ENCODE measurements at regions not wholly inside any gene's neighbourhood (a gene's known extent, or its start where the extent isn't known, plus 50 kb on each side); places are given as distances from the start of the nearest gene placed in this dataset.

DNA sequence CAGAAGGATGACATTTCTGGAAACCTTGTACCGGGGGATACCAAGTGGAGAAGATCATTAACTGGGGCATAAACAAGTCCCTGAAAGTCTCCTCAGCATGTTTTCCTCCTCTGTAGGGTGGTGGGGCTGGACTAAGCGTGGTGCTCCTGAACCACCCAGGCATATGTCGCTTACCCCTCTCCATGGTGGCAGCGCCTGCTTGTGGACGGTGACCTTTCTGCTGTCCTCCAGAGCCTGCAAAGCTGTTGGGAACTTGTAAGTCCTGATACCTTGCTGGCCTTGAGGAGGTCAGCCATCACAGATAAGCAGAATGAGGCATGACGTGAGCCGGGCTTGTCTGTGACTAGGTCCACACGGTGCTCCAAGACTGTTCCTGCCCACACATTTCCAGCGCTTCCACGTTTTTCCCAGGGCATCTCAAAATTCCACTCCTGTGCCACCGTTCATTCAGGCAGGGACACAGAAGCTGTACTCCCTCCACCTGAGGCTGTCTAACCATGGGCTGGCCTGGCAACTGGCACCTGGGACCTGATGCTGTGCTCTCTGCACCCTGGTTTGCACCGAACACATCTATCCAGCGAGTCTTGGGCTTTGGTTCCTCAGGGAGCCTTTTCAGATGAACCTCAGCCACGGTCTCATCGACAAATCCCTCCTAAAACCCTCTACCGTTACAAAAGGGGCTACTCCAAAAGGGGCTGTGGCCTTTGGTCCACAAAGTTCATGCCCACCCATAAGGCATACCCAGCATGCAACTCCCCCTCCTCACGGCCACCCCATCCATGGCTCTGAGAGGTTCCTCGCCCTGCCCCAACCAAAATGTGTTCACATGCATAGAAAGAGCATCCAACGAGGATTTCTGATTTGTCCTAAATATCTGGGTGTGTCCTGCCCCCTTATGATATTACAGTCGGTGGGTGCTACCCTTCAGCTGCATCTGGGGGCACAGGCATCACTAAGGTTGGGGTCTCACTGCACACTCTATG is 199.6 kb upstream of the DIO3 start:
- no peaks in the 10 kb centered on the region for H3K27me3 ChIP-seq (replicated peaks; ENCODE audit: control insufficient read depth, insufficient read depth, low read length)
- DNase-seq (ENCODE audit: extremely low read depth, insufficient read length) = no peak
- no peak overlapping the region for H3K4me3 ChIP-seq (replicated peaks; ENCODE audit: low read depth, low read length)
- no peaks in the 10 kb centered on the region for H3K36me3 ChIP-seq (ENCODE audit: control insufficient read depth, insufficient read depth, low read length)
- TF ChIP-seq, protein P1, sequence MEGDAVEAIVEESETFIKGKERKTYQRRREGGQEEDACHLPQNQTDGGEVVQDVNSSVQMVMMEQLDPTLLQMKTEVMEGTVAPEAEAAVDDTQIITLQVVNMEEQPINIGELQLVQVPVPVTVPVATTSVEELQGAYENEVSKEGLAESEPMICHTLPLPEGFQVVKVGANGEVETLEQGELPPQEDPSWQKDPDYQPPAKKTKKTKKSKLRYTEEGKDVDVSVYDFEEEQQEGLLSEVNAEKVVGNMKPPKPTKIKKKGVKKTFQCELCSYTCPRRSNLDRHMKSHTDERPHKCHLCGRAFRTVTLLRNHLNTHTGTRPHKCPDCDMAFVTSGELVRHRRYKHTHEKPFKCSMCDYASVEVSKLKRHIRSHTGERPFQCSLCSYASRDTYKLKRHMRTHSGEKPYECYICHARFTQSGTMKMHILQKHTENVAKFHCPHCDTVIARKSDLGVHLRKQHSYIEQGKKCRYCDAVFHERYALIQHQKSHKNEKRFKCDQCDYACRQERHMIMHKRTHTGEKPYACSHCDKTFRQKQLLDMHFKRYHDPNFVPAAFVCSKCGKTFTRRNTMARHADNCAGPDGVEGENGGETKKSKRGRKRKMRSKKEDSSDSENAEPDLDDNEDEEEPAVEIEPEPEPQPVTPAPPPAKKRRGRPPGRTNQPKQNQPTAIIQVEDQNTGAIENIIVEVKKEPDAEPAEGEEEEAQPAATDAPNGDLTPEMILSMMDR (IDR thresholded peaks at IDR 0.05; ENCODE audit: insufficient read depth, low read length, poor library complexity, severe bottlenecking) = no peak

DNA sequence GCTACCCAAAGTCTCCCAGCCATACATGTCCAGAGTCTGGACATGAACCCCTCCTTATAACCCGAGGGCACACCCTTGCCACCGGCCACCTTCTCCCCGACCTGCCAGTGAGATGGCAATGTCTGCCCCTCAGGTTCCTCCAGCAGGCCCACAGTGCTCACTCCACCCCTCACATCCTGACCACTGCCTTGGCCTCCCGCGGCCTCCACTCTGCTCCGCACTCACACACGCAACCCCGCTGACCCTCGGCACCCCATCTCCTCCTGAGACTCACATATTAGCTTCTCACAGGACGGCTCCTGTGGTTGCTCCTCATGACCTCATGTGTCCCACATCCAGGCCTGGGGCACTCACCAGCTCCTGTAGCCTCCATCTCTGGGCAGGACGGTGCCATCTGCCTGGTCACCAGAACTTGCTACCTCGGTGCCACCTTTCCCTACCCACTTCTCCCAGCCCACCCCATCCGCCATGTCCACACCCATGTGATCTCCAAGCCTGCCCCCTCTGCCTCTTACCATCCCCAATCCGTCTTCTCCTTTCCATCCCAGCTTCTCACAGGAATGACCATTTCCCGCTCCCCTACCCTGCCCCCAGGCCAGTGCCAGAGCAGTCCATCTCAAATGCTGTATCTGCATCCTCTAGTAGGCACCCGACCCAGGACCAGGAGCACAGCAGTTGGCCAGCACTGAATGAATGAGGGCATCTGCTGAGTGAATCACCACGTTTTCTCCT is 198.6 kb upstream of the DIO3 start:
- Histone ChIP-seq H3K27me3 (replicated peaks; ENCODE audit: control insufficient read depth, insufficient read depth, low read length) (no peaks in the 10 kb centered on the region), H3K4me3 (replicated peaks; ENCODE audit: low read depth, low read length) (no peak overlapping the region), H3K36me3 (ENCODE audit: control insufficient read depth, insufficient read depth, low read length) (no peaks in the 10 kb centered on the region)
- no peak for DNase-seq (ENCODE audit: extremely low read depth, insufficient read length)
- TF ChIP-seq, protein P1 (IDR thresholded peaks at IDR 0.05; ENCODE audit: insufficient read depth, low read length, poor library complexity, severe bottlenecking) = no peak

DNA sequence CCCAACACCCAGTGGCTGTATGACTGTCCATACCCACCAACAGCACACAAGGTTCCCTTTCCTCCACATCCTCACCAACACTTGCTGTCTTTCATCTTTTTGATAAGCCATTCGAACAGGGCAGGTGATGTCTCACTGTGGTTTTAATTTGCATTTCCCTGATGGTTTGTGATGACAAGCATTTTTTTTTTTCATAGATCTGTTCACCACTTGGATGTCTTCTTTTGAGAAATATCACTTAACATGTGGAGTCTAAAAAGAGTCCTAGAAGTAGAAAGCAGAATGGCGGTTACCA is 198.1 kb upstream of the DIO3 start:
- no peak overlapping the region for H3K4me3 ChIP-seq (replicated peaks; ENCODE audit: low read depth, low read length)

GRCh38 chr14:101363880-101364391 is 197.4 kb upstream of the DIO3 start:
- Histone ChIP-seq H3K36me3 (ENCODE audit: control insufficient read depth, insufficient read depth, low read length) (no peaks in the 10 kb centered on the region), H3K27me3 (replicated peaks; ENCODE audit: control insufficient read depth, insufficient read depth, low read length) (no peaks in the 10 kb centered on the region), H3K4me3 (replicated peaks; ENCODE audit: low read depth, low read length) (no peak overlapping the region)
- TF ChIP-seq, protein P1 (IDR thresholded peaks at IDR 0.05; ENCODE audit: insufficient read depth, low read length, poor library complexity, severe bottlenecking) = no peak
- DNase-seq (ENCODE audit: extremely low read depth, insufficient read length) = no peak

More for the DNA sequence above, 198.1 kb upstream of the DIO3 start:
- TF ChIP-seq, protein P1 (IDR thresholded peaks at IDR 0.05; ENCODE audit: insufficient read depth, low read length, poor library complexity, severe bottlenecking) = no peak
- H3K27me3 ChIP-seq (replicated peaks; ENCODE audit: control insufficient read depth, insufficient read depth, low read length) = no peaks in the 10 kb centered on the region
- no peak for DNase-seq (ENCODE audit: extremely low read depth, insufficient read length)
- no peaks in the 10 kb centered on the region for H3K36me3 ChIP-seq (ENCODE audit: control insufficient read depth, insufficient read depth, low read length)

DNA sequence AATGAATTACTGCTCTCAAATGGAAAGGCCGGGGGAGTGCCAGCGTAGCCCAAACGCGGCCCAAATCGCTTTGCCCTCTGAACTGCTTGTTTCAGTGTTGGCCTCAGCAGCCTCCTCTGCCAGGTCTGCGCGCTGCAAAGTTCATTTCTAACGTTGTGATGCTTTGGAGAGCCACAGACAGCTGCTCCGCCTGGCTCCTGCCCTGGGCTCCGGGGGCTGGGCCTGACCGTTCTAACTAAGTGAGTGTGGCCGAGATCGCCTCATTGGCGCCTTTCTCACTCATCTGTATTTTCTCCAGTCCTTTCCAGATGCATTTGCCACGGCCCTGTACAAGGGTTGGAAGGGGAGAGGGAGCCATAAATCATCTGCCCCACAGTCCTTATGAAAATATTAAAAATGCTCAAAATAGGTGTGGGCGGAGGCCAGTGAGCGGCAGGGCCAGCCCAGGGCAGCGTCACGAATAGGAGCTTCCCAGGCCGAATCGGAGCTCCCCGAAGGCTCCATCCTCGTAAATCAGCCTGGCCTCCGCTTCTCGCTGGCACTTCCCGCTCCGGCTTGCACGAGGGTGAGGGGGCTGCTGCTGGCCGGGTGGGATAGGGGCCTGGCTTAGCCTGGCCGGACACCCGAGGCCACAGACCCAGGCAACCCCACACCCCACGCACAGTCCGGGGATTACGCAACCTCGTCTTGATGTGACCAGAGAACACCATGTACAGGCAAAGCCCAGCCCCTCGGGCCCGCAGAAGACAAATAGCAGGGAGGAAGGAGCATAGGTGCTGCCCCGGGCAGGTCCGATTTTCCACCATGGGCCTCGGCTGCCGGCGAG is 196.6 kb upstream of the DIO3 start:
- no peak for DNase-seq (ENCODE audit: extremely low read depth, insufficient read length)
- TF ChIP-seq, protein P1 (IDR thresholded peaks at IDR 0.05; ENCODE audit: insufficient read depth, low read length, poor library complexity, severe bottlenecking) = no peak
- Histone ChIP-seq H3K36me3 (ENCODE audit: control insufficient read depth, insufficient read depth, low read length) (no peaks in the 10 kb centered on the region), H3K27me3 (replicated peaks; ENCODE audit: control insufficient read depth, insufficient read depth, low read length) (no peaks in the 10 kb centered on the region), H3K4me3 (replicated peaks; ENCODE audit: low read depth, low read length) (no peak overlapping the region)
